K562 (cell line): ENCODE measurements at regions not wholly inside any gene's neighbourhood (a gene's known extent, or its start where the extent isn't known, plus 50 kb on each side); places are given as distances from the start of the nearest gene placed in this dataset.

ENCODE experiments used
- BDP1 ChIP-seq: IDR thresholded peaks from 3 replicates; pipeline ENCODE4 v1.6.1; 2011; ENCODE audit not compliant: insufficient read length, insufficient read depth
- CGGBP1 ChIP-seq: fragments of 250-450 bp; sonication (Bioruptor Pico); IDR thresholded peaks from 2 replicates; pipeline ENCODE4 v1.9.0; 2021; ENCODE audit warnings: mild to moderate bottlenecking
- CHD7 ChIP-seq: fragments of 200-600 bp; sonication (generic); IDR thresholded peaks from one replicate; pipeline ENCODE4 v1.6.1; 2012; ENCODE audit warnings: mild to moderate bottlenecking, low read depth, low read length, inconsistent platforms
- HMBOX1 ChIP-seq: sonication (generic); IDR thresholded peaks from 2 replicates; pipeline ENCODE4 v1.6.1; 2016
- MYC ChIP-seq, 2 experiments: fragments of 250-450 bp in 1 of 2; sonication (Bioruptor Pico) in 1 of 2; IDR thresholded peaks; 2 replicates each; pipeline versions ENCODE4 v1.5.1 to v1.6.1; 2012 to 2021; ENCODE audit warnings: low read depth in 2 of 2, borderline replicate concordance in 1 of 2, improper control_type of control experiment in 1 of 2, low read length in 1 of 2, mild to moderate bottlenecking in 1 of 2, moderate library complexity in 1 of 2
- SRSF1 ChIP-seq: fragments of 200-400 bp; formaldehyde crosslinking; IDR thresholded peaks from 2 replicates; pipeline ENCODE4 v1.6.1; 2017; ENCODE audit warnings: mild to moderate bottlenecking, low read depth, low read length, moderate library complexity
- THRAP3 ChIP-seq: fragments of 450-650 bp; IDR thresholded peaks from 2 replicates; pipeline ENCODE4 v1.6.1; 2016; ENCODE audit warnings: mild to moderate bottlenecking, inconsistent platforms, borderline replicate concordance
- TRIM28 ChIP-seq: fragments of 450-650 bp; IDR thresholded peaks from 2 replicates; pipeline ENCODE4 v1.6.1; 2017
- ZNF24 ChIP-seq: fragments of 450-650 bp; IDR thresholded peaks from 2 replicates; pipeline ENCODE4 v1.6.1; 2016
- ZZZ3 ChIP-seq: fragments of 450-650 bp; IDR thresholded peaks from 2 replicates; pipeline ENCODE4 v1.6.1; 2016; ENCODE audit warnings: antibody characterized with exemption, mild to moderate bottlenecking, moderate library complexity

DNA sequence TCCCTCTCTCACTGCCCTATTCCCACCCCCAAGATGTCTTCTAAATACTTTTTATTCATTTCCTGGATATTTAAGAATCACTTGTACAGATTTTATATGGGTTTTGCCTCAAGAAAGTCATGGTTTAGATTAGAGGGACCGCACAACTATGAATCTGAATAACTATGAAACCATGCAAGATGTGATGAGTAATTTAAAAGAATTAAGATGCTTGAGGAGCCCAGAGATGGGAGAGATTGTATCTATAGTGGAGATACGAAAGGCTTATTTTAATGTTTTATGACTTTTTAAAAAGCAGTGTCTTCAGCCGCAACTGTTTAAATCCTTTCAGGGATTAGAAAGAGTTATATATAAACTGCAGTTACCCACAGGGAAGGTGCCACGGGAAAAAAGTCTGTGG is 324.1 kb downstream of the LPIN1 start (continued):
- TF ChIP-seq CHD7 (no peak), CGGBP1 (CRISPR knock-in tag) (no peak), HMBOX1 (no peak), BDP1 (no peak), ZNF24 (no peak), SRSF1 (no peak), THRAP3 (no peak), MYC (IDR thresholded peaks at IDR 0.05; ENCODE audit: low read depth, low read length) (no peak), MYC (CRISPR knock-in tag; IDR thresholded peaks at IDR 0.05; ENCODE audit: borderline replicate concordance, low read depth) (no peak), TRIM28 (no peak), ZZZ3 (no peak)
